H1 (cell line): ENCODE measurements at regions not wholly inside any gene's neighbourhood (a gene's known extent, or its start where the extent isn't known, plus 50 kb on each side); places are given as distances from the start of the nearest gene placed in this dataset.

Source experiments
- CTCF ChIA-PET: fragments of 300-600 bp; sonication (Branson Sonifier 250); formaldehyde crosslinking; loops from one replicate; lab custom pipeline; 2021; ENCODE audit not compliant: partially characterized antibody; lab: Charles Lee
- POLR2A ChIA-PET: fragments of 300-600 bp; sonication (Branson Sonifier 250); formaldehyde crosslinking; loops from one replicate; lab custom pipeline; 2021; ENCODE audit warnings: inconsistent platforms; ENCODE audit not compliant: partially characterized antibody; lab: Charles Lee
- DNase-seq, 2 experiments: peaks; one replicate each; pipeline versions ENCODE4 v3.0.0 to v3.0.0-alpha.2; 2010 to 2022; ENCODE audit warnings: low spot score in 2 of 2, low read depth in 1 of 2, mixed read lengths in 1 of 2
- FAIRE-seq: peaks from 2 replicates; lab custom pipeline; 2011; peaks lifted over from hg19 to GRCh38; lab: Jason Lieb, UNC
- H2AFZ ChIP-seq: 2 replicates; pipeline ENCODE4 v1.8.1; 2012; ENCODE audit warnings: low read length, inconsistent platforms
- H2AK5ac ChIP-seq: 2 replicates; pipeline ENCODE4 v1.6.1; 2013; ENCODE audit warnings: low read depth, low read length
- H2BK120ac ChIP-seq: replicated peaks from 2 replicates; pipeline ENCODE3; 2013; ENCODE audit warnings: low read depth, low read length, inconsistent platforms
- H2BK12ac ChIP-seq: 2 replicates; pipeline ENCODE4 v1.6.1; 2013; ENCODE audit warnings: low read depth, low read length
- H2BK15ac ChIP-seq: 2 replicates; pipeline ENCODE4 v1.6.1; 2013; ENCODE audit warnings: low read length
- H2BK20ac ChIP-seq: 2 replicates; pipeline ENCODE4 v1.6.1; 2013; ENCODE audit warnings: low read length
- H2BK5ac ChIP-seq: 2 replicates; pipeline ENCODE4 v1.6.1; 2013; ENCODE audit warnings: low read depth, low read length
- H3K14ac ChIP-seq: 2 replicates; pipeline ENCODE4 v1.6.1; 2013; ENCODE audit warnings: inconsistent platforms; ENCODE audit not compliant: insufficient read length
- H3K18ac ChIP-seq: 2 replicates; pipeline ENCODE4 v1.6.1; 2013; ENCODE audit warnings: low read length; ENCODE audit errors: extremely low read depth
- H3K23ac ChIP-seq: 2 replicates; pipeline ENCODE4 v1.6.1; 2013; ENCODE audit warnings: inconsistent platforms; ENCODE audit not compliant: insufficient read length
- H3K23me2 ChIP-seq: 2 replicates; pipeline ENCODE4 v1.6.1; 2013; ENCODE audit warnings: low read depth, low read length
- H3K27ac ChIP-seq: 2 replicates; pipeline ENCODE4 v1.6.1; 2011; ENCODE audit warnings: low read depth, low read length, inconsistent platforms
- H3K27me3 ChIP-seq, 4 experiments: replicated peaks in 1 of 4; 1 replicate in 1 of 4; 2 replicates in 3 of 4; pipeline versions ENCODE4 v1.6.1 to v1.8.1; 2011 to 2013; ENCODE audit warnings: low read length in 3 of 4, mild to moderate bottlenecking in 3 of 4, inconsistent platforms in 2 of 4, mixed read lengths in 2 of 4, moderate library complexity in 1 of 4; ENCODE audit not compliant: control insufficient read depth in 3 of 4, insufficient read depth in 3 of 4; ENCODE audit errors: extremely low read depth in 1 of 4
- H3K36me3 ChIP-seq, 4 experiments: 2 replicates each; pipeline versions ENCODE4 v1.6.1 to v1.8.1; 2011 to 2013; ENCODE audit warnings: mild to moderate bottlenecking in 4 of 4, low read length in 3 of 4, moderate library complexity in 2 of 4, control low read depth in 1 of 4, inconsistent platforms in 1 of 4; ENCODE audit not compliant: insufficient read depth in 4 of 4, control insufficient read depth in 2 of 4
- H3K4ac ChIP-seq: replicated peaks from 2 replicates; pipeline ENCODE3; 2013; ENCODE audit warnings: low read length, low read depth, mixed read lengths, inconsistent platforms; ENCODE audit not compliant: insufficient read length
- H3K4me1 ChIP-seq, 4 experiments: replicated peaks in 1 of 4; 1 replicate in 1 of 4; 2 replicates in 3 of 4; pipeline versions ENCODE4 v1.6.1 to v1.8.1; 2011 to 2013; ENCODE audit warnings: low read length in 3 of 4, inconsistent platforms in 2 of 4, mixed read lengths in 1 of 4; ENCODE audit not compliant: insufficient read depth in 4 of 4, control insufficient read depth in 3 of 4
- H3K4me2 ChIP-seq, 2 experiments: 2 replicates each; pipeline versions ENCODE4 v1.6.1 to v1.8.1; 2011 to 2013; ENCODE audit warnings: low read depth in 2 of 2, low read length in 2 of 2, control low read depth in 1 of 2, inconsistent platforms in 1 of 2, mild to moderate bottlenecking in 1 of 2; ENCODE audit not compliant: insufficient read depth in 1 of 2
- H3K4me3 ChIP-seq, 4 experiments: fragments of 200-600, 300-600 bp in 1 of 4; sonication (generic), shearing (Covaris generic), sonication (Bioruptor Twin) in 1 of 4; 2 replicates each; pipeline versions ENCODE4 v1.5.1 to v1.8.1; 2011 to 2016; ENCODE audit warnings: low read length in 4 of 4, low read depth in 3 of 4, control low read depth in 2 of 4, inconsistent platforms in 2 of 4, mild to moderate bottlenecking in 2 of 4, mixed read lengths in 1 of 4, moderate library complexity in 1 of 4; ENCODE audit not compliant: insufficient read depth in 2 of 4; ENCODE audit errors: extremely low read depth in 1 of 4
- H3K56ac ChIP-seq: replicated peaks from 2 replicates; pipeline ENCODE3; 2013; ENCODE audit warnings: low read depth, mild to moderate bottlenecking, mixed read lengths, low read length, inconsistent platforms; ENCODE audit not compliant: insufficient read length
- H3K79me1 ChIP-seq: 2 replicates; pipeline ENCODE4 v1.6.1; 2013; ENCODE audit warnings: low read depth, low read length, control low read depth
- H3K79me2 ChIP-seq, 2 experiments: 2 replicates each; pipeline versions ENCODE4 v1.6.1 to v1.8.1; 2012 to 2013; ENCODE audit warnings: low read length in 2 of 2, mild to moderate bottlenecking in 2 of 2, inconsistent platforms in 1 of 2; ENCODE audit not compliant: insufficient read depth in 2 of 2, control insufficient read depth in 1 of 2
- H3K9ac ChIP-seq, 4 experiments: replicated peaks in 1 of 4; 1 replicate in 1 of 4; 2 replicates in 3 of 4; pipeline versions ENCODE4 v1.6.1 to v1.8.1; 2011 to 2013; ENCODE audit warnings: low read depth in 3 of 4, low read length in 3 of 4, control low read depth in 2 of 4, mild to moderate bottlenecking in 2 of 4, moderate library complexity in 2 of 4, inconsistent platforms in 1 of 4; ENCODE audit errors: extremely low read depth in 1 of 4
- H3K9me3 ChIP-seq, 2 experiments: 2 replicates each; pipeline versions ENCODE4 v1.6.1 to v1.8.1; 2012 to 2013; ENCODE audit warnings: mild to moderate bottlenecking in 2 of 2, moderate library complexity in 2 of 2, control low read depth in 1 of 2, inconsistent platforms in 1 of 2, low read depth in 1 of 2, low read length in 1 of 2, mixed read lengths in 1 of 2; ENCODE audit not compliant: insufficient read depth in 2 of 2
- H4K20me1 ChIP-seq, 2 experiments: replicated peaks in 1 of 2; 2 replicates each; pipeline versions ENCODE3 to v1.8.1; 2011 to 2013; ENCODE audit warnings: inconsistent platforms in 2 of 2, low read length in 2 of 2, mild to moderate bottlenecking in 1 of 2; ENCODE audit not compliant: insufficient read depth in 2 of 2, control insufficient read depth in 1 of 2
- H4K5ac ChIP-seq: 2 replicates; pipeline ENCODE4 v1.6.1; 2013; ENCODE audit warnings: low read length, low read depth, mixed read lengths, inconsistent platforms; ENCODE audit not compliant: insufficient read length
- H4K8ac ChIP-seq: 2 replicates; pipeline ENCODE4 v1.8.0; 2013; ENCODE audit warnings: mild to moderate bottlenecking, moderate library complexity, low read length, inconsistent platforms; ENCODE audit not compliant: insufficient read depth; ENCODE audit errors: extremely low read depth
- H4K91ac ChIP-seq: replicated peaks from 2 replicates; pipeline ENCODE3; 2013; ENCODE audit warnings: low read length, mixed read lengths, inconsistent platforms; ENCODE audit not compliant: insufficient read length
- CHD2 ChIP-seq: IDR thresholded peaks from 2 replicates; pipeline ENCODE4 v1.6.1; 2012; ENCODE audit warnings: low read length, improper control_type of control experiment
- CTCF ChIP-seq, 3 experiments: IDR thresholded peaks; 1 replicate in 2 of 3; 2 replicates in 1 of 3; pipeline versions ENCODE4 v1.5.1 to v1.6.1; 2011; ENCODE audit warnings: low read length in 3 of 3, mild to moderate bottlenecking in 3 of 3, inconsistent platforms in 2 of 3, low read depth in 1 of 3, moderate library complexity in 1 of 3; ENCODE audit not compliant: insufficient read depth in 1 of 3; ENCODE audit errors: control extremely low read depth in 1 of 3
- GTF2F1 ChIP-seq: IDR thresholded peaks from 2 replicates; pipeline ENCODE4 v1.6.1; 2012; ENCODE audit warnings: low read depth, low read length, improper control_type of control experiment, borderline replicate concordance
- KDM4A ChIP-seq: IDR thresholded peaks from one replicate; pipeline ENCODE4 v1.7.1; 2012; ENCODE audit warnings: low read depth, mild to moderate bottlenecking, moderate library complexity, low read length, inconsistent platforms; ENCODE audit not compliant: severe bottlenecking
- MAFK ChIP-seq: IDR thresholded peaks from 2 replicates; pipeline ENCODE4 v1.6.1; 2012; ENCODE audit warnings: low read depth, mild to moderate bottlenecking, improper control_type of control experiment, low read length
- NANOG ChIP-seq: IDR thresholded peaks from 2 replicates; pipeline ENCODE4 v1.6.1; 2011; ENCODE audit warnings: low read length, low read depth, mild to moderate bottlenecking, inconsistent platforms; ENCODE audit not compliant: insufficient read depth, poor library complexity, severe bottlenecking
- POLR2A ChIP-seq, 2 experiments: IDR thresholded peaks; 1 replicate in 1 of 2; 2 replicates in 1 of 2; pipeline ENCODE4 v1.6.1; 2011; ENCODE audit warnings: low read depth in 2 of 2, low read length in 2 of 2, mild to moderate bottlenecking in 2 of 2; ENCODE audit errors: control extremely low read depth in 1 of 2
- RAD21 ChIP-seq, 2 experiments: IDR thresholded peaks in 1 of 2; conservative IDR thresholded peaks in 1 of 2; 2 replicates each; pipeline ENCODE4 v1.6.1; 2011; ENCODE audit warnings: low read depth in 2 of 2, low read length in 2 of 2, improper control_type of control experiment in 1 of 2, inconsistent platforms in 1 of 2, mild to moderate bottlenecking in 1 of 2, moderate library complexity in 1 of 2
- RFX5 ChIP-seq: IDR thresholded peaks from 2 replicates; pipeline ENCODE4 v1.6.1; 2011; ENCODE audit warnings: low read depth, low read length, improper control_type of control experiment, borderline replicate concordance
- SP2 ChIP-seq: IDR thresholded peaks from 2 replicates; pipeline ENCODE4 v1.6.1; 2012; ENCODE audit warnings: mild to moderate bottlenecking, low read length, inconsistent platforms
- TAF1 ChIP-seq: IDR thresholded peaks from 2 replicates; pipeline ENCODE4 v1.6.1; 2011; ENCODE audit warnings: mild to moderate bottlenecking, low read depth, low read length
- ZNF274 ChIP-seq: IDR thresholded peaks from 2 replicates; pipeline ENCODE4 v1.7.0; 2012; ENCODE audit warnings: low read length, borderline replicate concordance; ENCODE audit errors: extremely low read depth
- WGBS, 2 experiments: shearing (Covaris generic) in 1 of 2; methylation state at CpG; one replicate each; pipeline versions ENCODE4 v1.1.6 to v1.1.7; 2013 to 2015; ENCODE audit warnings: low lambda C conversion rate in 2 of 2, mixed read lengths in 2 of 2, inconsistent platforms in 1 of 2, low coverage in 1 of 2, missing lambda C conversion rate in 1 of 2; ENCODE audit not compliant: insufficient replicate concordance in 2 of 2, insufficient coverage in 1 of 2, insufficient read length in 1 of 2; ENCODE audit errors: extremely low coverage in 1 of 2, missing lambda C conversion rate in 1 of 2; 5-methylcytosine and 5-hydroxymethylcytosine counted together

- ChIA-PET POLR2A (no interaction called here), CTCF (no interaction called here)
- no peak for TF ChIP-seq RFX5
- TF ChIP-seq GTF2F1: no peak
- no peak for TF ChIP-seq ZNF274
- TF ChIP-seq POLR2A (IDR thresholded peaks at IDR 0.05; ENCODE audit: control extremely low read depth in 1 of 2, low read depth in 2 of 2, low read length in 2 of 2): no peak
- no peak for TF ChIP-seq SP2
- TF ChIP-seq TAF1: no peak
- TF ChIP-seq KDM4A: no peak
- TF ChIP-seq RAD21 (IDR thresholded peaks at IDR 0.05 in 1 of 2, conservative IDR thresholded peaks at IDR 0.05 in 1 of 2; ENCODE audit: low read depth in 2 of 2, low read length in 2 of 2): no peak
- no peak for TF ChIP-seq CHD2
- no peak for TF ChIP-seq CTCF (IDR thresholded peaks at IDR 0.05; ENCODE audit: control extremely low read depth in 1 of 3, insufficient read depth in 1 of 3, low read depth in 1 of 3, low read length in 3 of 3)
- no peak for TF ChIP-seq MAFK
- TF ChIP-seq NANOG: no peak
Observed at GRCh38 chr6:112468359-112468758, 121.2 kb downstream of the RFPL4B start.

More at GRCh38 chr6:112468359-112468758, 121.2 kb downstream of the RFPL4B start:
- 88% methylated on average over 3 of the region's 3 CpGs; no CpG with 5 or more reads in 1 of the 2 experiments for WGBS, 2 experiments
- Histone ChIP-seq H2BK5ac (no peak overlapping the region), H4K8ac (no peak overlapping the region), H3K27me3 (peaks cover 0 to 1% (median 0%) of the 10 kb centered on the region in 4 experiments; a peak in 1 of 7 replicates), H3K4ac (no peak overlapping the region), H3K79me2 (no peaks in the 10 kb centered on the region), H3K4me1 (no peaks in the 10 kb centered on the region), H3K23me2 (no peaks in the 10 kb centered on the region), H2AFZ (0 out of 2 replicates have a peak overlapping the region, but pooled peaks have one; percentile 29), H3K4me2 (no peak overlapping the region), H2AK5ac (no peak overlapping the region), H2BK12ac (no peak overlapping the region), H2BK120ac (no peak overlapping the region), H3K79me1 (no peaks in the 10 kb centered on the region), H3K27ac (no peak overlapping the region), H3K56ac (no peak overlapping the region), H4K20me1 (no peaks in the 10 kb centered on the region), H4K5ac (no peak overlapping the region), H3K23ac (no peak overlapping the region), H3K9me3 (no peaks in the 10 kb centered on the region), H3K9ac (no peak overlapping the region), H2BK20ac (no peak overlapping the region), H3K18ac (no peak overlapping the region), H4K91ac (no peak overlapping the region), H2BK15ac (no peak overlapping the region), H3K36me3 (no peaks in the 10 kb centered on the region), H3K14ac (no peak overlapping the region), H3K4me3 (no peak overlapping the region)
- no peak for DNase-seq
- no peak for FAIRE-seq
